HG02943 (cell line): ENCODE measurements at regions not wholly inside any gene's neighbourhood (a gene's known extent, or its start where the extent isn't known, plus 50 kb on each side); places are given as distances from the start of the nearest gene placed in this dataset.

Experiments used
- ATAC-seq: cut with Tn5 transposase; IDR thresholded peaks from one replicate; pipeline ENCODE4 v1.9.1; 2021; ENCODE audit warnings: mild to moderate bottlenecking, low read depth, moderate library complexity; ENCODE audit not compliant: unreplicated experiment

DNA sequence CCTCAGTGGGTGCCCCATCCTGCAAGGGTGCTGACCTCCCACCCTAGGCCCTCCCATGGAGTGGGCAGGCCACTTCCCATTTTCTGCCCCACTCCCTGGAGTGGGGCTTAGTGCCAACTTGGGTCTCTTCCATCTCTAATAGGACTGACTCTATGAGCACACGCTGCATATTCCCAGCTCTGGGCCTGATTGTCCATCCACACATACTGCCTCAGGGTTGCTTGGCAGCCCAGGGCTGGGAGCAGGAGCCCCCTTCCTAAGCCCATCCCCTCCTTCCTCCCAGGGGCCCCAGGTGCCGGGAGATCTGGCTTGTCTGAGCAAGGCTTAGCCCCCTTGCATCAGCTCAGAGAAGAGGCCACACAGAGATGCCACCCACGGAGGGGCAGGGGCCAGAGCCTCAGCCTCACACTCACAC, 55.1 kb downstream of the PJA1 start:
- ATAC-seq, result no peak

- no peak for ATAC-seq
Observed at GRCh38 chrX:69109706-69110105, 55.5 kb downstream of the PJA1 start.

DNA sequence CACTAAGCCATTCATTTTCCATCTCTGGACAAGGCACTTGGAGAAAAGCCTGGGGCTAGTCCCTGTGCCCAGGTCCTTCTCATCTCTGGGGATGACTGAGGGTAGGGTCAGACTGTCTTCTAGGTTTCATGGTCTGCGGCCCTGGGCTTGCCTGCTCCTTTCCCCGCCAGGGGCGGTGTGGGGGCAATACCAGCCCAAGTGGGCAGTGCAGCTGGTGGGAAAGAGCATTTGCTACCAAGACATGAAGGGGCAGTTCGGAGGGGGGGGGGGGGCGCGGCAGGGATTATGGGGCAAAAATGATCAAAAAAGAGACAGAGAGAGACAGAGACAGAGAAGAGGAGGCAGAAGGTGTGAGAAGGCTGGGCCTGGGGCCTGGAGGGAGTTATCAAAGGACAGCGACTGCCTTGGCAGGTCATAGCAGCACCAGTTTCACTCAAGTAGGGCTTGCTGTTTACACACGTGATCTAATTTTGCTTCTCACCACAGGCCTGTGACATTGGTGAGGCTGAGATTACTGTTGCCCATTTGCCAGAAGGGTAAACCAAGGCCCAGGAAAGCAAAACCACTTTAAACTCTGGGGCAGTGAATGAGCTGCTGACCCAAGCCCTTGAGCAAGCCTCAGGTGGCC, 56.1 kb downstream of the PJA1 start:
- ATAC-seq, result no peak

GRCh38 chrX:69107747-69108401, 57.4 kb downstream of the PJA1 start:
- no peak for ATAC-seq

DNA sequence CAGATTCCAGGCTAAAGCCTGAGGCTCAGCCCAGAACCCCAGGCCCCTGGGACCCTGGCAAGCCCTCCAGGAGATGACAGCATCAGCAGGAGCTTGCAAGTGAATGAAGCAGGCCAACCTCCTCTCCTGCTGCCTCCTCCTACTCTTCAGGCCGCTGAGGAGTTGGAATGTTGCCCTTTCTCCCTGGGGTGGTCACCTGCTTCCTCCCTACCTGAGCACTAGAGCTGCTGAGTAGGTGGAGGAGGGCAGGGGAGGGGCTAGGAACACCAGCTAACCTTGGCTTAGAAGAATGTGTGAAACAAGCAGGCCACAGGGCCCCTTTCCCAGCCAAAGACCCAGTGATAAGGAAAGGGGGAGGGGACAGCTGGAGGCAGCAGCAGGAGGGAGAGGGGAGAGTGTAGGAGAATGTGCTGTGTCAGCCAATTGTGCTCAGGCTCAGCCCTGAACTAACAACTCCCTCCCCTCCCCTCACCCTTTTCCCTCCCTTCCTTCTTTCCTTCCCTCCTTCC, 58.0 kb downstream of the PJA1 start:
- ATAC-seq, result no peak

GRCh38 chrX:69104756-69105434, 60.4 kb downstream of the PJA1 start:
- ATAC-seq, result no peak

DNA sequence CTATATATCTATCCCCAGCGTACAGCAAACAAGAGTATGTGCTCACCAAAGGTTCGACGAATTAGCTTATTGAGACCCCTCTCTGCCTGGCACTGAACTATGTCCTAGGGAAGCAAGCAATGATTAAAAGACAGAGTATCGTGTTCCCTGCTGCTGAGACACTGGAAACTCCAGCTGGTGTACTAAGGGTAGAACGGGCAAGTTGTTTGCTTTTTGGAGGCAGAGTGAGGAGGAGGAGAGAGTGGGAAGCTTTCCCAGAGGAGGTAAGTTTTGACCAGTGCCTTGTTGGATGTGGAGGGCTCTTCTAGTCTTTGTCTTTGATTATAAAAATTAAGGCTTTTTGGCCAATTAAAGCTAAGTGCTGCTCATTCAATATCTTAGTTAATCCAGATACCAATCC, 61.7 kb downstream of the PJA1 start:
- no peak for ATAC-seq

DNA sequence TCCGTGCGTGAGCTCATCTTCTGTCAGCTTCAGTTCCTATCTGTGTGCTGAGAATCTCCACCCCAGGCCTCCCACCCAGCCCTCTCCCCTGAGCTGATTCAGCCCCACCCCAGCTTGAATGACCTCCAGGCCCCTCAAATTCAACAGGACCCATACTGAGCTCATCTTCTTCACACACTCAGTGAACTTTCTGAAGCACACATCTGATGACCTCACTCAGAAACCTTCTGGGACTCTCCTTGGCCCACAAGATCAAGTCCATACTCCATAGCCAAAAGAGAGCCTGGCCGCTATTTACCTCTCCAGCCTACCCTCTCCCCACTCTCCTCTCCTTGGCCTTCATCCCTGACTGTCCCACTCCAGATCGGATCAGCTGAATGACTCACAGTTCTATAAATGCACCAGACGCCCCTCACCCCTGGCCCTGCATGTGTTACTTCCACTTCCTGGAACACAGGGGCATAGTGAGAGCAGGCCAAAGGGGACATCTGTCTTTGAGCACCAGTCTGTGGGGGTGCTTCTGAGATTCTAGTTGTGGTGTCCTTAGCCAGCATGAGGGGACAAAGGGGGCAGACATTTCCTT, 62.5 kb downstream of the PJA1 start:
- ATAC-seq, result no peak

DNA sequence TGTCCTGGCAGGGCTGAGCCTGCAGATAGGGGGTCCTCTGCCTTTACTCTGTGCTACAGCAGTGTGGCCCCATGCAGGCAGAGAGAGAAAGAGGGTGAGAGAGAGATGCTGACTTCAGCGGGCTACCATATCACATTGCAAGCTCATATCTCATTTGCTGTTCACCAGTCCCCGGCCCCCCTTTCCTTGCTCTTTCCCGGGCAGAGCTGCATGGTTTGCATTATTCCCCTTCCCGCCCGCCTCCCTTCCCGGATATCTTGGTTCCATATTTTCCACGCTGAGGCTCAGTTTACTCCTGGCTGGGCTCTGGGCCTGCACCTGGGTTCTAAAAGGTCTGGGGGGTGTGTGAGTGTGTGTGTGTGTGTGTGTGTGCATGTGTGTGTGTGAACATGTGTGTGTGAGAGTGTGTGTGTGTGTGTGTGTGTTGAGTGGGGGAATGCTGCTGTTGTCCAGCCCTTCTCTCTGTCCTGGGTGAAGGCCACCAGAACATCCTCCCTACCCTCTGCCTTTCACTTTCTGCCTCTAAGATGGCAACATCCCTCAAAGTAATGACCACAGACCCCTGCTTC, 63.5 kb downstream of the PJA1 start:
- no peak for ATAC-seq

DNA sequence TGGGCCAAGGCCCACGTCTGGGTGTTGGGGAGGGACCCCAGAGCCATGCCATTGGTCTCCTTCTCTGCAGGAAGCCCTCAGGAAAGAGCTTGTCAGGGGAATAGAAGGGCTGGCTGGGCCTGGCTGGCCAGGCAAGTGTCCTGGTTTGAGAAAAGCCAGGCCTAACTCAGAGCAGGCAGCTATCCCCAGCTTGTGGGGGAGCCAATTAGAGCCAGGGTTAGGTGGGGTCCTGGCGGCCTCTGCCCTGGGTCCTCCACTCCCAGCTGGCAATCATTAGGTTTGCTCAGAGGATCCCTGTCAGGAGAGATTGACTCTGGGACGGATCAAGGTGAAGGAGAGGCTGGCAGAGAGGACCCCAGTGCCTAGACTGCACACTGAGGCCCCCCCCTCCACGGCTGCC, 64.8 kb downstream of the PJA1 start:
- no peak for ATAC-seq

GRCh38 chrX:69097451-69098236, 67.6 kb downstream of the PJA1 start:
- no peak for ATAC-seq

- ATAC-seq, result no peak
Observed at GRCh38 chrX:69096963-69097362, 68.3 kb downstream of the PJA1 start.

GRCh38 chrX:69094977-69095669, 70.1 kb downstream of the PJA1 start:
- ATAC-seq, result no peak

DNA sequence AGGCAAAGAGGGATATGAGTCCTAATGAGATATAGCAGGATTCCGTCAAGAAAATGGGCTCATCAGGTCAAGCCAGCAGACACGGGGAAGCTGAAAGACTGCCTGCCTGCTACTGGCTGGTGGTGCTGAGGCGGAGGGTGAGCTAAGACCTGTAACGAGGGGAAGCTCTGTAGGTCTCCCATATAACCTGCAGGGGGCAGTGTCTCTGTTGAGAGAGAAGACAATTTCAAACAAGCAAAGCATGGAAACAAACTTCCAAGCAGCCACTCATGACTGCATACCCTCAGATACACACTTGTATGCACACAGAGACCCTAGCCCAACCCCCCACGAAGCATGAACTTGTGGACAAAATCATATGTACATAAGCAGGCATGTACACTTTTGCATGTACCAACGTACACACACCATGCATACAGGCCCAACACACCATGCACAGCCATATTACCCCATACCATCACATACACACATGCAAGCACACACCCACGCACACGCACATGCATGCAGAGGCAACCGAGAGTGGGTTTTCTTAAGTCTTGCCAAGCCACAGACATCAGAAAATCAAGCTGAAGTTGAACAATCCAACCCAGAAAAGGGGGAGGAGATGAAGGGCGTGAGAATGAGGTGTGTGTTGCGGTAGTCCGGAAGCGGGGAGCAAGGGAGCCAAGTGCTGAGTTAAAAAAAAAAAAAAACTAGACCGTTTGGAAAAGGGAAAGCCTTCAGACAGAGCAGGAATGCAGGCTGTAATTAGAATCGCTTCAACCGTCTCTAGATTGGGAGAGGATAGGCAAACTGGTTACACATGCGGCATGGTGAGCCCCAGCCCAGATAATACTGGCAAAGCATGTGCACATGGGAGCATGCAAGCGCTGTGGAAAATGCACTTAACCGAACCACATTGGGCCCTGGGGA, 71.0 kb downstream of the PJA1 start:
- ATAC-seq, result no peak

GRCh38 chrX:69090022-69090421, 75.2 kb downstream of the PJA1 start:
- ATAC-seq, result no peak

GRCh38 chrX:69089203-69089602, 76.0 kb downstream of the PJA1 start:
- ATAC-seq, result no peak

- no peak for ATAC-seq
Observed at GRCh38 chrX:69088171-69088938, 76.9 kb downstream of the PJA1 start.

GRCh38 chrX:69085826-69086225, 79.4 kb downstream of the PJA1 start:
- no peak for ATAC-seq
